Type B pancreatic cell (in vitro differentiated cells): ENCODE measurements at regions not wholly inside any gene's neighbourhood (a gene's known extent, or its start where the extent isn't known, plus 50 kb on each side); places are given as distances from the start of the nearest gene placed in this dataset.

ENCODE experiments used
- DNase-seq: peaks from one replicate; pipeline ENCODE4 v3.0.0; 2021; ENCODE audit warnings: mixed read lengths; ENCODE audit not compliant: unreplicated experiment; ENCODE audit errors: extremely low spot score
- H3K27ac Mint-ChIP-seq: 2 replicates; pipeline ENCODE4 v1.8.0; 2021; ENCODE audit warnings: mild to moderate bottlenecking, mixed read lengths
- H3K27me3 Mint-ChIP-seq: 2 replicates; pipeline ENCODE4 v1.8.0; 2021; ENCODE audit warnings: mixed read lengths
- H3K36me3 Mint-ChIP-seq: 2 replicates; pipeline ENCODE4 v1.8.0; 2021; ENCODE audit warnings: mixed read lengths
- H3K4me1 Mint-ChIP-seq: one replicate; pipeline ENCODE4 v1.8.0; 2021; ENCODE audit warnings: mixed read lengths; ENCODE audit not compliant: unreplicated experiment
- H3K4me3 Mint-ChIP-seq: 2 replicates; pipeline ENCODE4 v1.8.0; 2021; ENCODE audit warnings: mild to moderate bottlenecking, mixed read lengths
- H3K9me3 Mint-ChIP-seq: 2 replicates; pipeline ENCODE4 v1.8.0; 2021; ENCODE audit warnings: mixed read lengths
- TF ChIP-seq, protein P1 (sequence below): fragments of 200-600 bp; sonication (generic); conservative IDR thresholded peaks from 2 replicates; pipeline ENCODE4 v1.5.0; 2021; ENCODE audit warnings: antibody characterized with exemption, mild to moderate bottlenecking

DNA sequence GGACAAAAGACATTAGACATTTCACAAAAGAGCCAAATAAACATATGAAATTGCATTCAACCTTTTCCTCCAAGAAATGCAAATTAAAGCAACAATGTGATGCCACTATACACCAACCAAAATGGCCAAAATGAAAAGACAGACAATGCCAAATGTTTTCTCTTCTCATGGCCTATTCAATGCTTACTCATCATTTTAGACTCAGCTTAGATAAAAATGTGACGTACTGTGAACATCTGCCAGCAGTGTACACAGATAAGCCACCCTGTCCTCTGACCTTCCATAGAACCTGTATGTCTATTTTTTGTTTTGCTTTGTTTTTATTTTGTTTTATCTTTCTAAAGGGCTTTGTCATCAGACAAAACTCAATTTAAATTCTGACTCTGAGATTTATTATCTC is 385.2 kb downstream of the FRK start:
- Mint-ChIP-seq H3K27me3 (peaks cover under 1% of the 10 kb centered on the region), H3K4me1 (peaks cover 8% of the 10 kb centered on the region), H3K27ac (no peak overlapping the region), H3K36me3 (no peaks in the 10 kb centered on the region), H3K4me3 (no peak overlapping the region), H3K9me3 (no peaks in the 10 kb centered on the region)
- TF ChIP-seq, protein P1, sequence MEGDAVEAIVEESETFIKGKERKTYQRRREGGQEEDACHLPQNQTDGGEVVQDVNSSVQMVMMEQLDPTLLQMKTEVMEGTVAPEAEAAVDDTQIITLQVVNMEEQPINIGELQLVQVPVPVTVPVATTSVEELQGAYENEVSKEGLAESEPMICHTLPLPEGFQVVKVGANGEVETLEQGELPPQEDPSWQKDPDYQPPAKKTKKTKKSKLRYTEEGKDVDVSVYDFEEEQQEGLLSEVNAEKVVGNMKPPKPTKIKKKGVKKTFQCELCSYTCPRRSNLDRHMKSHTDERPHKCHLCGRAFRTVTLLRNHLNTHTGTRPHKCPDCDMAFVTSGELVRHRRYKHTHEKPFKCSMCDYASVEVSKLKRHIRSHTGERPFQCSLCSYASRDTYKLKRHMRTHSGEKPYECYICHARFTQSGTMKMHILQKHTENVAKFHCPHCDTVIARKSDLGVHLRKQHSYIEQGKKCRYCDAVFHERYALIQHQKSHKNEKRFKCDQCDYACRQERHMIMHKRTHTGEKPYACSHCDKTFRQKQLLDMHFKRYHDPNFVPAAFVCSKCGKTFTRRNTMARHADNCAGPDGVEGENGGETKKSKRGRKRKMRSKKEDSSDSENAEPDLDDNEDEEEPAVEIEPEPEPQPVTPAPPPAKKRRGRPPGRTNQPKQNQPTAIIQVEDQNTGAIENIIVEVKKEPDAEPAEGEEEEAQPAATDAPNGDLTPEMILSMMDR = no peak
- no peak for DNase-seq

DNA sequence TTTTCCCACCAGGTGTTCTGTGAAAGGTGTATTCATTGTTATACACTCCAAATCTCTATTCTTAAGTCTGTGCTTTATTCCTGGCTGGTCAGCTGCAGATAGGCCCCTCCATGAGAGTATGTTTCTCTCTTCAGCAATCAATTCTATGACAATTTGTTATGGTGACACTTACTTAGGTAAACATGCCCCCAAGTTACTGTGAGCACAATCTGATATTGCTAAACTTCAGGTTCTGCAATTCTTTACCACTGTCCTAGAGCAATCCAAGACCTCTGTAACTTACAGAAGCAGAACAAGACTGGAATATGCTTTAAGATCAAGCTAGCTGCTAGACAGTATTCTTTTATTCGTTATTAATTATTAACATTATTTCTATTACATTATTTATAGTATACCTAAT is 391.9 kb downstream of the FRK start:
- Mint-ChIP-seq H3K4me3 (no peak overlapping the region), H3K27ac (no peak overlapping the region), H3K36me3 (no peaks in the 10 kb centered on the region), H3K9me3 (no peaks in the 10 kb centered on the region), H3K4me1 (no peaks in the 10 kb centered on the region), H3K27me3 (peaks cover 9% of the 10 kb centered on the region)
- DNase-seq = no peak
- TF ChIP-seq, protein P1 = no peak

DNA sequence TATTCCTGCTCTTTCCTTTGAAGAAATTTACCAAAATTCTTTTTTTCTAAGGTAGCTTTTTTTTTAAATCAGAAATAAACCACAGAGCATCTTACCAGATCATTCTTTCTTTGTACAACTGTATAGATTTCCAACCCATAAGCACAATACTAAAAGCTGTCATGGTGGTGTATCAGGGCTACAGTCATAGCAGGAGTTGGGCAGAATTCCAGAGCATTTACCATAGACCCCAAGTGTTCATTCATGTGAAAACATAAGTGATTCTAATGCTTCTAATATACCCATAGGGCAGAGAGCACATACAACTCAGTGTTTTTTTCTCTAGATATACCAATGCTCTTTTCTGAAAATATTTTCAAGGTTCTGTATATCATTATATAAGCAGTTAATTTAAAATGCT is 392.5 kb downstream of the FRK start:
- TF ChIP-seq, protein P1 = no peak
- H3K27me3 Mint-ChIP-seq = peaks cover 9% of the 10 kb centered on the region
- DNase-seq = no peak
- no peaks in the 10 kb centered on the region for H3K4me1 Mint-ChIP-seq
- H3K27ac Mint-ChIP-seq = no peak overlapping the region
- H3K36me3 Mint-ChIP-seq = no peaks in the 10 kb centered on the region
- no peaks in the 10 kb centered on the region for H3K9me3 Mint-ChIP-seq
- no peak overlapping the region for H3K4me3 Mint-ChIP-seq

DNA sequence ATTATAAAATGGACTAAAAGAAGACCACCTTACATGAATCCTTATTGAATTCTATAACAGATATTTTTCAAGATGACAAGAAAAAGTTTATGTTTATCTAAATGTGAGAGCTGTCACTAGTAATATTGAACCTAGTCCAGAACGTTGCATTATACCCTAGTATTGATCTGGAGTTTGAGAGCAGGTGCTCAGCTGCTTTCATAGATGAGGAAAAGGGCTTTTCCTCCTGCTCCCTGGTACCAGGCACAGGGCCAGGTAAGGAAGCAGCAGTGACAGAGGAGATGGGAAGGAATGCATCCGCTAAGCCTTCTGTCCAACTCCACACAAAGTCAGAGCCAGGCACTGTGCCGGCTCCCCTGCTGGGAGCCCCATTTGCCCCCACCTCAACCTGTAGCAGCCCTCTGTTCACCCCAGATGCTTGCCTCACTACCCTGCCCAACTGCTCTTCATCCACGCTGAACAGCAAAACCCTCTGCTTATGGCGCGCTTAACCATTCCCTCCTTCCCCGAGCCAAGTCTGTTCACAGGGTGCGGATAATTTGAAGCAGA is 393.1 kb downstream of the FRK start:
- DNase-seq = no peak
- H3K27ac Mint-ChIP-seq = no peak overlapping the region
- peaks cover 9% of the 10 kb centered on the region for H3K27me3 Mint-ChIP-seq
- H3K9me3 Mint-ChIP-seq = no peaks in the 10 kb centered on the region
- TF ChIP-seq, protein P1 = no peak
- H3K36me3 Mint-ChIP-seq = no peaks in the 10 kb centered on the region
- H3K4me3 Mint-ChIP-seq = no peak overlapping the region
- no peaks in the 10 kb centered on the region for H3K4me1 Mint-ChIP-seq

DNA sequence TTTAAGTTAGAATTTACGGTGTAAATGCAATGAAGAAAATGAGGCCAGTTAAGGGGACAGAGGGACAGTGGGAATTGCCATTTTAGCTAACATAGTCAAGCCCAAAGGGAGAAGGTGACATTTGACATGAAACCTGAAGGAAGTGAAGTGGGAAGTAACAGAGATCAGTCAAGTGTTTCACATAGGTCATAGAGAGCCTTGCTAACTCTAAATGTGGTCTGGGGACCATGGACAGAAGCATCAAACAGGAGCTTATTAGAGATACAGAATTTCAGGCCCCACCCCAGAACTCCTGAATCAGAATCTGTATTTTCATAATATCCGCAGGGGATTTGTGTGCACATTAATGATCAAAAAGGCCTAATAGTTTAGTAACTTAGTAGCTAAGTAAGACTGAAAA is 393.7 kb downstream of the FRK start:
- no peaks in the 10 kb centered on the region for H3K4me1 Mint-ChIP-seq
- no peaks in the 10 kb centered on the region for H3K9me3 Mint-ChIP-seq
- no peak overlapping the region for H3K4me3 Mint-ChIP-seq
- H3K36me3 Mint-ChIP-seq = no peaks in the 10 kb centered on the region
- H3K27me3 Mint-ChIP-seq = peaks cover 9% of the 10 kb centered on the region
- no peak for DNase-seq
- TF ChIP-seq, protein P1 = no peak
- H3K27ac Mint-ChIP-seq = no peak overlapping the region

DNA sequence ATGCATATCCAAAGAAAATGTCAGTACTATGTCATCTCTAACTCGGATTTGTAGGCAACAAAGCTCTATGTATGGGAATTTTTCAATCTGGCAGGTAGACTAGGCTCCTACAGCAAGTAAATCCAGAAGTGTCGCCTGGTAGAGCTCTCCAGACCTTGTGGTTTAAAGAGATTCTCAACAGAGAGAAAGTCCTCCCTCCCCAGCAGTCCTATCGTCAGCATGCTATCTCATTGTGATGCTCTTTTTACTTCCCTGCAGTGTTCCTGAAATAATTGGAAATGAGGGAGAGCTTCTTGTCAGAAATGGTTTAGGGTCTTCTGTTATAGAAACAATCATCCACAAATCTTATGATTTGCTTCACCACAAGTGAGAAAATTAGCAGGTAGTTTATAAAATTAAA is 395.4 kb downstream of the FRK start:
- H3K27me3 Mint-ChIP-seq = peaks cover 9% of the 10 kb centered on the region

More for the DNA sequence above, 395.4 kb downstream of the FRK start:
- Mint-ChIP-seq H3K9me3 (no peaks in the 10 kb centered on the region), H3K4me3 (no peak overlapping the region), H3K4me1 (no peaks in the 10 kb centered on the region), H3K36me3 (no peaks in the 10 kb centered on the region), H3K27ac (no peak overlapping the region)
- DNase-seq = no peak
- TF ChIP-seq, protein P1 = no peak
